ENCODE measurements at regions not wholly inside any gene's neighbourhood (a gene's known extent, or its start where the extent isn't known, plus 50 kb on each side); places are given as distances from the start of the nearest gene placed in this dataset.
"Not testable (repeated sequence)": the region's sequence is repeated elsewhere in the genome, so short reads cannot be mapped to it uniquely, and the experiment has no call there.

DNA sequence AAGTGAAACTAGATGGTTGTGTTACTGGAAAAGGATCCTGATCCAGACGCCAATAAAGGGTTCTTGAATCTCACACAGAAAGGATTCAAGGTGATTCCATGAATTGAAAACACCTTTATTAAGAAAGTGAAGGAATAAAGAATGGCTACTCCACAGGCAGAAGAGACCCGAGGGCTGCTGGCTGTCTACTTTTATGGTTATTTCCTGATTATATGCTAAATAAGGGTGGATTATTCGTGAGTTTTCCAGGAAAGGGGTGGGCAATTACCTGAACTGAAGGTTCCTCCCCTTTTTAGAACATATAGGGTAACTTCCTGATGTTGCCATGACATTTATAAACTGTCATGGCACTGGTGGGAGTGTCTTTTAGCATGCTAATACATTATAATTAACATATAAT, 50.9 kb upstream of the WARS2 start:
- no peak for DNase-seq (ENCODE audit: low spot score)

DNA sequence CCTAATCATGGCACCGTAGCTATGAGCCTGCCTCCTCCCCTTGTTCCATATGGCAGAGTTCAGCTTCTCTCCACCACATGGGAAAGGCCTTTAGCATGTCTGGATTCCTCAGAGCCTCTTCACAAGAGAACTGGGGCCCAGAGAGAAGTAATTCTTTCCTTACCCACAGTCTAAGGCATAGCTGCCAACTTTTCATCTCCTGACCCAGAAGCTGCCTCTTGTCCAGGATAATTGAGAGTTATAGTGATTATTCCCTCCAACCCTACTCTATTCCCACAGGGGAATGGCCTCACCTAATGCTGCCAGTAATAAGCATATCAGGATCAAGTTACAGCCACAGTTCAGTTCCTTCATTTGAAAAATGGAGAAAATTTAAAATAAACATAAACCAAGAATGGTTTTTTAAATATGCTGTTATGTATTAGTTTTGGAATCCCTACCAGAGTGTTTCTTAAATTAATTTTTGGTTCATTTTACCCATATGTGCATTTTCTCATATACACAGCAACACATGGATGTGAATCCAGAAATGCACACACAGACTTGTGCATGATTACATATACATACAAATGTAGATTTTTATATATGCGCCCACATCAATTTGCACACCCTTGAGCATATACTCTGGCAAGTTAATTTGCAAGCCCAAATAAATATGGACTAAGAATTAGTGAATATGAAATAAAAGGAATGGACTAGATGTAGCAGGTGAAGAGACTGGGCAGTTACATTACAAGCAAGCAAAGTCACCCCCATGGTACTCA, 63.9 kb upstream of the WARS2 start:
- no peak for DNase-seq (ENCODE audit: low spot score)

DNA sequence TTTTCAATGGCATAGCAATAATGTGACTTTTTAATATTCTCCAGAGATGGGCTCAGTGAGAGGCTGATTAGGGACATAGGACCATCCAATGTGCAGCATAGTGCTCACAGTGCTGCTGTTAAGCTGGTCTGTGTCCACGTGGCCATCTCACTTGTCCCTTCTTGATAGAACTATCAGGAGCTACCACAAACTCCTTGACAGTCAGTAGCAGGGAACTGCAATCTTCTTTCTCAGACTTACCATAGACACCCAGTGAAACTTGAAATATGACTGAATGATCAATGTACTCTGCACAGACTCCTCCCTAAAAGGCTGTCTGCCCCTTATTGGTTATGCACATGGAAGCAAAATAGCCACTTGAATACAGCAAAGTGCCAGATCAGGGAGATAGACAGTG, 64.5 kb upstream of the WARS2 start:
- DNase-seq (ENCODE audit: low spot score), result no peak

DNA sequence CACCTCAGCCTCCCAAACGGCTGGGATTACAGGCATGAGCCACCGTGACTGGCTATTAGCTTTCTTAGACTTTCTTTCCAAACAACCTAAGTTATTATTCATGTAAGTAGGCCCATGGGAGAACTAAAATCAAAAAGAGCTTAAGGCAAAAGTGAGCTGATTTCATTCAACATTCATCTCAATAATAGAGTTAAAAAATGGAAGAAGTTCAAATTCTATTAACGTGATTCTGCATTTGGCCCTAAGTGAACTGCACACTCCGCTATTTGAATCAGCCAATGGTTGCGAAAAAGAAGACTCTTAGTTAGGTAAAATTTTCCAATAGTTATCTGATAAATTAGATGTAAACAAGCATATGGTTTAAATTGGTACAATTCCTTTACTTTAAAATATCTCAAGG, 68.6 kb upstream of the WARS2 start:
- no peak for DNase-seq (ENCODE audit: low spot score)

DNA sequence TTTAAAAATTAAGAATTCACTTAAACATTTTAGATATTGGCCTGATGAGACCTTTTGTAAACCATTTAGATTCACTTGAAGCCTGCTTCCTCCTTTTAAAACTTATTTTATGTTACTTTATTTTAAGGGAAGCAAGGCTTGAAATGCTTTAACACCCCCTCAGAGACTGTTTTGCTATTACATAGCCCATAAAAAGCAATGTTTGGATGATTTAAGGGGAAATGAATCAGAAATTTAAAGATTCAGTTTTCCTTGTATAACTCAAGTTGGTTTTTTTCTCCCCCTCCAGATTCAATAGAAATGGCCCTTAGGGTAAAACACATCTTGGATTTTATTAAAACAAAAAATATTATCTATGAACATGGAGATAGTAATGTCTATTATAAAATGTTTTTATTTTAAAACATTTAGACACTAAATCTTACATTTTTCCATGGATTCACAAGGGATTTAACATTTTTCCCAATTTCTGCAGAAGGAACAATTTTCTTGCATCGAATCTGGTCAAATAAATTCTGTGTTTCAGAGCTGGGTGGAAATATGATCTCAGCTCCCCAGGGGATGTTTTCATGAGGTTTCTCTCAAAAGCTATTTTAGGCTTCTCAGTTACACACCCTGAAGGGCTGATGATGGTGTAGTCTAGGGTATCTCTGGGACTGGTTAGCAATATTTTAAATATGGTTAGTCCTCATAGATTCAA, 69.3 kb upstream of the WARS2 start:
- no peak for DNase-seq (ENCODE audit: low spot score)

DNA sequence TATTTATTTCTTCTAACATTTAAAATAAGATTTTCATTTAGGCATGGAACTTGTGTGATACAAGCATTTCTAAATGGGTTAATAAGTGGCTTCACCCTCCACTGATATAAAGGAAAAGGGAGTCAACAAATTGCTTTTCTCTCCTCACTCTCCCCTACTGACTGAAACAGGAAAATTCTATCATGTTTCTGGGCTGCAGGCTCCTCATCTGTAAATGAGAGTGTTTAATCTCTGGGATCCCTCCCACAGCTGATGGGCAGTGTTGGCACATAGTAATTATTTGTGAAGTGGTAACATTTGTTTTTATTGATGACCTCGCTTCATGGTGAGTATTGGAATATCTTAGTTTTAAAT, 69.8 kb upstream of the WARS2 start:
- DNase-seq (ENCODE audit: low spot score), result no peak

DNA sequence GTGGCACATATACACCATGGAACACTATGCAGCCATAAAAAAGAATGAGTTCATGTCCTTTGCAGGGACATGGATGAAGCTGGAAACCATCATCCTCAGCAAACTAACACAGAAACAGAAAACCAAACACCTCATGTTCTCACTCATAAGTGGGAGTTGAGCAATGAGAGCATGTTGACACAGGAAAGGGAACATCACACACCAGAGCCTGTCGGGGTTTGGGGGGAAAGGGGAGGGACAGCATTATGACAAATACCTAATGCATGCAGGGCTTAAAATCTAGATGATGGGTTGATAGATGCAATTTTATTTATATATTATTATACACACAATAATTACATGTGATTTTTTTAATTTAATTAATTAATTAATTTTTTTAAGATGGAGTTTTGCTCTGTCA, 72.8 kb upstream of the WARS2 start:
- not testable (repeated sequence) for DNase-seq (ENCODE audit: low spot score)

DNA sequence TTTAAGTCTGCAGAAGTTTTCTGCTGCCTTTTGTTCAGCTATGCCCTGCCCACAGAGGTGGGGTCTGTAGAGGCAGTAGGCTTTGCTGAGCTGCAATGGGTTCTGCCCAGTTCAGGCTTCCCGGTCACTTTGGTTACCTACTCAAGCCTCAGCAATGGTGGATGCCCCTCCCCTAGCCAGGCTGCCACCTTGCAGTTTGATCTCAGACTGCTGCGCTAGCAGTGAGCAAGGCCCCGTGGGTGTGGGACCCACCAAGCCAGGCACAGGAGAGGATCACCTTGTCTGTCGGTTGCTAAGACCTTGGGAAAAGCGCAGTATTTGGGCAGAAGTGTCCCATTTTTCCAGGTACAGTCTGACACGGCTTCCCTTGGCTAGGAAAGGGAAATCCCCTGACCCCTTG, 74.5 kb upstream of the WARS2 start:
- DNase-seq (ENCODE audit: low spot score), result not testable (repeated sequence)

DNA sequence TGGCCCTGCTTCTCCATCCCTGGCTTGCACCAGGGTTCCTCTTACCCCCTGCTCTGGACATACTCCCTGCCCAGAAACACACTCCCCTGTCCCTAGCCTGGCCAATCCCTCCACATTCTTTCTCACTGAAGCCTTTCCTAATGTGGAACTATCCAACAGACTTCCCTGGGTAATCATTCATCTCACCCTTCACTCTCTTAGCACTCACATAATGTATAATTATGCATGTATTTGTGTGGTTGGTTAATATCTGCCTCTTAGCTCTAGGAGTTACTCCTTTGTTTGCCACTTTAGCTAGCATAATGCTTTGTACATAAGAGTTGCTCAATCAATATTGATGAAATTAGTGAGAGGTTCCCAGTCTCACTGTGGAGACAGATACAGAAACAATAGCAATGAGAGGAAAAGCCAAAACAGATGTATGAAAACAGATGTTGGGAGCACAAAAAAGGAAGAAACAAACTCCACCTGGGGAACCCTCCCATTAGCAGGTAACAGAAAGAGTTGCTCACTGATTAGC, 76.9 kb upstream of the WARS2 start:
- no peak for DNase-seq (ENCODE audit: low spot score)

DNA sequence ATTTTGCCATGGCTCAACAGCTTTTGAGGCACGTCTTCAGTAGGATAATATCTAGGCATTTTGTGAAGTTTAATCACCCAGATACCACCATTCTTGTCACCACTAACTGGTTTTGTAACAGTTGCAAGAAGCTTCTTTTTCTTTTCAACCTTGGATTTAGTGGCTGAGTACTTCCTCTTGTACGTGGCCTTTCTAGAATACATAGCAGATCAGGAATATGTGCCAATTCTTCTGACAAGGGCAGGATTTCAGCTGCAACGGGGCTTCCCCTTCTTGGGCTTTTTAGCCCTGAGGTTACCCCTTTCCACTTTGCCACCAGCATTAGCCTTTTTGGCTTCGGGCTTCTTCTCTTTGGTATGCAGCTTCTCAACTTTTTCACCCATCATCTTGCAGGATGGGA, 79.3 kb upstream of the WARS2 start:
- DNase-seq (ENCODE audit: low spot score), result no peak

DNA sequence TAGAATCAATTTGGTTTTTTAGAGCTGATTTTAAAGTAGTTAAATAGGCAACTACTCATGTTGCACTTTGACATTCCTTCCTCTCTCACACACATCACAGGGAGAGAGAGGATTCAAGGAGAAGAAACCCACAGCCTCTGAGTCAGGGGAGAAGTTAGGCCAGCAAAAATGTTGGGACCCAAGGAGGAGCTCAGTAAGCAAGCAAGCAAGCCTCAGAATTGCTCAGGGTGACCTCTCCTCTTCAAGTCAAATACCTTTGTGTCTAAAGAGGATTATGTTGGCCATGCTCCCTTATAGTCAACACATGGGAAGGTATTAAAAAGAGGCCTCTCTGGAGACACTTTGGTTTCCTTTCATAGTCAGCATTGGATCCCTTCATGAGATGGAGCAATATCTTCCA, 80.5 kb upstream of the WARS2 start:
- DNase-seq (ENCODE audit: low spot score), result no peak

DNA sequence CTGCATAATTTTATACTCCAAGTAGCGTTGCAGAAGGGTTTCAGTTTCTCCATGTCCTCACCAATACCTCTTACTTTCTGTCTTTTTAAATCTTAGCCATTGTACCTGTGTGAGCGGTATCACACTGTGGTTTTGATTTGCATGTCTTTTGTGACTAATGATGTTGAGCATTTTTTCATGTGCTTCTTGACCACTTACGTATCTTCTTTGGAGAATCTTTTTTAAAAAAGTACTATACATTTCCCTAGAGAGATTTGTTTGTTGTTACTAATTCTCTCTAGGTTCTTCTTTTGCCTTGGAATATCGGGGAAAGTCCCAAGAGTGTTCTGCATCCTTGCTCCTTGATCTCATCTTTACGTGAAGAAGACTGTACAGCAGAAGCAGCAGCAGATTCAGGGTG, 81.8 kb upstream of the WARS2 start:
- DNase-seq (ENCODE audit: low spot score), result no peak

DNA sequence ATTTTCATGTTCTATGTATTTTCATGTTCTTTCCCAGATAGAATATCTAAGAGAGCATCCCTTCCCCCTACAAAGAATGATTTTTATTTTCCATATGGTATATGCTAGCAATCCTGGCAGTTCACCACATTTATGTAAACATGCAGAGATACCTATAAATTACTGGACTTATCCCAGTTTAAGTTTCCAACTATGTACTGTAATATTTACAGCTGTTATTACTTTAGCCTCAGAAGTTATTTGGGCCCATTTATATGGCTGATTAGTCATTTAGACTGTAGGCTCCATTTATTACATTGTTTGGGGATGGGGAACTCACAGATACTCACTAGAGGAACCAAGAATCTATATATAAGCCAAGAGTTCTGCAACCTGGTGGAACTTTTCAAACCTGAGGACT, 84.8 kb upstream of the WARS2 start:
- DNase-seq (ENCODE audit: low spot score), result no peak

DNA sequence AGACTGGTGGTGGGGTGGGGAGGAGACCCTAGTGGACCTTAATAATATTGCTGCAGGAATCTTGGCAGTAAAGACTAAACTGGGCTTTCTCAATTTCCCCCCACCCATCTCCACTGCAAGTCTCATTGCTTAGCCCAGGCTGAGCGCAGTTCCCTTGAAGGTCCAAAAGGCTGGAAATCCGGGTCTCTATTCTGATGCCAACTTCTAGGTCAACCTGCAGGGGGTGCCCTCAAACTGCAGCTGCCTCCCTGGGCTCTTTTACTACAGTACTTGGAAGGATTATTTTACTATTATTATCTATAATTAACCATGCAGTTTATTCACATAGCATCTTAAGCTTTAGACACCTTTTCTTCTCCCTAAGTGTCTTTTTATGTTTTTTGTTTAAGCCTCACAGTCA, 85.4 kb upstream of the WARS2 start:
- DNase-seq (ENCODE audit: low spot score), result no peak

DNA sequence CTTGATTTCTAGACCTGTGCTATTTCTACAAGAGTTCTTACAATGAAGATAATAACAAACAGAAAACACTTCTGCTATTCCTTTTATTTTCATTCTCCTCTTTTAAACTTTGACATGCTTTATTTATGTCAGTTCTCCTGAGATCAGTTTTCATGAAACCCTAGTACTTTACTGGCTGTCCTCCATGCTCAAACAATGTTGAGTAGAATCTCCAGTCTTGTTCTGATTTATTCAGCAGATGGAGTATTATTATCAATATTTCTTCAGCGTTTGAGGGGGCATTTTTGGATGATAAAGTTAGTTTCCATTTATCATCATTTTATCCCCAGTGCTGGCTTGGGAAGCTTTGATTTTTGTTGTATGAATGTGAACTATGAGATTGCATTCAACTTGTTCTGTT, 85.9 kb upstream of the WARS2 start:
- DNase-seq (ENCODE audit: low spot score), result no peak

DNA sequence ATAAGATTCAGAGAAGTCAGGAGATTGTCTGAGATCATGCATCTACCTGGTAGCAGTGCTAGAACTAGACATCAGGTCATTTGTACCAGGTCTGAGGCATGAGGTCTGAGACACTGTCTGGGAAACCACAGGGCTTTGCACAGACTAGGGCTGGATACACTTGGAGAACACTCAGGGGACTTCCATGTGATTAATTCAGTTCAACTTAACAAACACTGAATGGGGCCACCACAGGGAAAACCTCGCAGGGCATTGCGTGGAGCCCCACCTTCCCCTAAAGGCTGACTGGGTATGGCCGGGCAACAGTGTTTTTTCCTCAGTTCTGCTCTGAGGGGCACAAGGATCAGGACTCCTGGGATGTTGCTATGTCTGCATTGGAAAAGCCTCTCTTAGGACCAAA, 86.5 kb upstream of the WARS2 start:
- no peak for DNase-seq (ENCODE audit: low spot score)

DNA sequence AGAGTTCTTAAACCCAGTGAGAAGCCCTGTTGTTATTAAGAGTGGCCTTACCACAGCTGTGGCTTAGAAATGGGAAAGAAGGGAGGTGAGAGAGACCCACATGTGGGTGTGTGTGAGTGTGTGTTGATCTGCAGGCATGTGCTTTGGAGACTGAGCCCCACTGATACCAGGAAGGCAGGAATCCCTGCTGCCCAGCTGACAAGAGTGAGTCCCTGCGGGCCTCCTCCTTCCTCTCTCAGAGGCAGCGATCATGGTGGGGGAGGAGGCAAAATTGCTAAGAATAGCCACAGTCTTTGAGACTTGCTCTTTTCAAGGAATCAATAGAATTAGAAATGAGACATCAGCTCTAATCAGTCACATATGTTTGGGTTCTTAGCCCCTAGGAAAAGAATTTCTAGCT, 87.0 kb upstream of the WARS2 start:
- no peak for DNase-seq (ENCODE audit: low spot score)

DNA sequence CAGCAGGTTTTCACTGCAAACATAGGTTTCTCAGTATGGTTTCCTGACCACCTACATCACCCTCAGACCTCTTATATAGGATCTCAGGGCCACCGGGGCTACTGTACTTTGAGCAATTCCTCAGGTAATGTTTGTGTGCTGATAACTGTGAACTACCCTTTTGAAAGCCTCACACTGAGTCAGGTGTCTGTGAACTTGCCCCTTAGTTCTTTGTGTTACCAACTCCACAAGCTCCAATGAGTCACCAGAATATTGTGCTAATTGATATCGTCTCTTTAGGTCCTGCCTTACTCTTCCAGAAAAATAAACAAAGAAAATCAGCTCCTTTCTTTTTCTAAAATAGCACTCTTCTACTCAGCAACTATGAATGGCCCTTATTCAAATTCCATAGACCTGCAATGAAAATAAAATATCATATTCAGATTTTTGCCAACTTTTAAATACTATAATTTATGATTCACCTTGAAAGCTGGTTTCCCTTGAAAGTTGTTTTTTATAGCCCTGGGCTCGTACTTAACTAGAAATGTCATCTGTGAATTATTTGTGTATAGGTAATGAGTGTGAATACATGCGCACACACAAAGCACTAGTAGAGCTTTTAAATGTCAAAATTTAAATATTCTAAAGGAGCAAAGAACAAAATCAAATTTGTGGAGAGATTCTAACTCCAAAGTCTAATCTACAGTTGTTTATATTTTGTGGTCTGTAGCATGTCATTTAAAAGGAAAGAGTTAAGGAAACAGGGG, 88.1 kb upstream of the WARS2 start:
- DNase-seq (ENCODE audit: low spot score), result no peak

DNA sequence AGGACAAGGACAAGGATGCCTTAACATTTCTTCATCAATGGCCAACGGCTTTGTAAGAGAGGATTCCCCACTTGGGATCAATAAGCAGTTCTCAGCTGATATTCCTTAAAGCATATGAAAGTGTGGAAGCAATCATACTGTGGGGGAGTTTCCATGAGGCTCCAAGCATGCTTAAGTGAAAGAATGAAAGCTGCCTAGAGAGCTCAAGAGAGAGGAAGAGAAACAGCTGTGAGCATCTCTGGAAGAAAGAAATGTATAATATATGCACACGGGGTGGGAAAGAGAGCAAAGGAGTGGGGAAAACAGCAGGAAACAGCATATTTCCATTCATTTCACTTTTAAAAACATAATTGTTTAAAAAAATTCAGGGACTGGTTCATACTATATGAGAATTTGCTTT, 94.7 kb upstream of the WARS2 start:
- DNase-seq (ENCODE audit: low spot score), result no peak

DNA sequence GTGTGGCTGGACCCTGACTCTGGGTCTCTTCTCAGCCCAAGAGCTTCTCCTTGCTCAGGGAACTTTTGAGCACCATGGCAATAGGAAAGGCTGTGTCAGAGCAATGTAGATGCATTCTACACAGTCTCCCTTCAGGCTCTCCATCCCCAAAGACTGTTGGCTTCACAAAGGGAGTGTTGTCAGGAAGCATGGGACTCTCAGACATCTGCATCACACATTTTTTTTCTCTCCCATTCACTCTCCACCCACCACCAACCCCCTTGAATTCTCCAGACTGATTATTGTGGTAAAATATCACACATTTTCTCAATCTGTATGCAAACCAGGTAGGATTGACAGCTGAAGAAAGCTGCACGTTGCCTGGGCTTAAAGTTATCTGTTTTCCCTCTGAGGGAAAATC, 105.4 kb upstream of the WARS2 start:
- DNase-seq (ENCODE audit: low spot score), result peak; percentile 13

DNA sequence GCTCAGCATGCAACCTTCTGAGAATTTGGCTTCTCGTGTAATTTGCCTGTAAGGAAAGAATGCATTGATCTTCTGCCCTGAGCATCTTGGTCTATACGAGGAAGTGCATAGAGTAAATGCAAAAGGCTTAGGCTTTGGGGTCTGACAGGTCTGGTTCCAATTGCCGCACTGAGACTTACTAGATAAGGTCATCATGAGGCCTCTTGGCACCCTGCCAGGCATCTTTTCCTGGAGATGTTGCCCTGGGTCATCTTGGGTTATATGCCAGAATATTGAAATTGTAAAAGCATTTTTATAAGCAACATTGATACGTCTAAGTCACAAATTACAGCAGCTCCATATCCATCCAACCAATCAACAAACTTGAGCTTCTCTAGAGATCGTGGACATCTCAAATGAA, 108.8 kb upstream of the WARS2 start:
- no peak for DNase-seq (ENCODE audit: low spot score)

DNA sequence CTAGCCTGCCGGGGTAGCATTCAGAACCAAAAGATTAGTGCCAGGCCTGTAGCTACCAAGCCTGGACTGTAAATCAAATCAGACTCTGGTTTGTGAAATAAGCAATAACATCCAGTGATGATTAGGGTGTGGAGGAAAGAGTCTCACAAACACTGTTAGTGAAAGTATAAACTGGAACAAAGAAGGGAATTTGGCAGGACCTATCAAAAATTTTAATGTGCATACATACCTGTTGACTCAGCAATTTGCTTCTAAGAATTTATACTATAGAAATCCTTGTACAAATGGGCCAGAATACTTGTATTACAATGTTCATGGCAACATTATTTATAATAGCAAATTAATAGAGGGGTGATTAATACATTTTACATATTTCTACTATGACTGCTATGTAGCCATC, 109.8 kb upstream of the WARS2 start:
- no peak for DNase-seq (ENCODE audit: low spot score)

DNA sequence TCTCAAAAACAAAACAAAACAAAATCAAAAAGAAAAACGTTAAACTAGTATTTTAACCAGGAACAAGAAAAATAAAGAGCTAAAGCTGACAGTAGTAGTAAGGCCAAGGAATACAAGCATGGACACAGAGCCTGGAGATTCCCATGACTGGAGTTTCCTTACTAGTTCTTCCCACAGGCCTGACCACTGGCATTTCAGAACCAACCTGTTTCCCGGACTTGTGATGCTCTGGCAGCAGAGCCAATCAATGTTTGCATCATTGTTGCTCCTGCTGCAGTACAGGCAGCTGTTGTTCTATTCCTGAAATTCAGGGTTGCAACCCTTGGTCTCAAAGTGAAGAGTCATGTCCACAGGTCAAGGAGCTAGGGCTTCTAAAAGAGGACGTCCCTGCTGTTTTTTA, 111.3 kb upstream of the WARS2 start:
- DNase-seq (ENCODE audit: low spot score), result no peak

Data from COLO829 (cell line).